ENCODE measurements at regions not wholly inside any gene's neighbourhood (a gene's known extent, or its start where the extent isn't known, plus 50 kb on each side); places are given as distances from the start of the nearest gene placed in this dataset.

DNA sequence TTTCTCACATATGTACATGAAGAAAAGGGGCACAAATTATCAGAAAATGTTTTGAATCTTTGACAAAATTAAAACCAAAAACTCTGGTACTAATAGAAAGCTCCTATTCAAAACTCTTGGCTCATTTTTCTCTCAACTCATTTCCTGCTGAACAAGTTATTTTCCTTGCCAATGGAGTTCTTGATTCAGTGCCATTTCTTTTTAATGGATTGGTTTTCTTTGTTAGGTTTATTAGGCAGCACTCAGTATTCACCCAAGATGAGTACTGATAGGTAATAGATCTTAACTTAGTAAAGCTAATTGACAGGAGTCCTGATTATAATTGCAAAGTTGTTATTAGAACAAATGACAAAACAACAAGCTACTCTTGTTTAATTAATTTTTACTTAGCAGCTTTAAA, 279.4 kb upstream of the PDGFD start:
- H3K36me3 ChIP-seq (ENCODE audit: low read length): no peaks in the 10 kb centered on the region
- H3K4me3 ChIP-seq (ENCODE audit: insufficient read depth, low read length, poor library complexity, severe bottlenecking): no peak overlapping the region
- no peaks in the 10 kb centered on the region; the same call in 1 of the 2 replicates for H4K20me1 ChIP-seq (ENCODE audit: low read depth, low read length)
- no peak overlapping the region for H3K27ac ChIP-seq (ENCODE audit: low read depth, low read length)
- TF ChIP-seq CTCF (IDR thresholded peaks at IDR 0.05; ENCODE audit: insufficient read depth, low read length, poor library complexity, severe bottlenecking) (no peak), EZH2phosphoT487 (conservative IDR thresholded peaks at IDR 0.05; ENCODE audit: low read length) (no peak)
- H3K79me2 ChIP-seq (ENCODE audit: insufficient read depth, low read length): no peaks in the 10 kb centered on the region
- no peak overlapping the region for H3K4me2 ChIP-seq (ENCODE audit: low read depth, low read length, poor library complexity, severe bottlenecking)
- H3F3A ChIP-seq (ENCODE audit: insufficient read depth): no peaks in the 10 kb centered on the region
- H3K9me2 ChIP-seq (replicated peaks; ENCODE audit: insufficient read depth, low read length): no peaks in the 10 kb centered on the region
- H3K9ac ChIP-seq (ENCODE audit: low read length): no peak overlapping the region
- no peaks in the 10 kb centered on the region for H3K27me3 ChIP-seq (ENCODE audit: low read length)
- H2AFZ ChIP-seq (ENCODE audit: low read depth, low read length, severe bottlenecking): no peak overlapping the region
- no peaks in the 10 kb centered on the region for H3K9me3 ChIP-seq (ENCODE audit: insufficient read depth, low read length)

- H4K20me1 ChIP-seq (ENCODE audit: low read depth, low read length): no peaks in the 10 kb centered on the region; the same call in 1 of the 2 replicates
- no peaks in the 10 kb centered on the region for H3K9me3 ChIP-seq (ENCODE audit: insufficient read depth, low read length)
- no peak overlapping the region for H3K4me3 ChIP-seq (ENCODE audit: insufficient read depth, low read length, poor library complexity, severe bottlenecking)
- TF ChIP-seq CTCF (IDR thresholded peaks at IDR 0.05; ENCODE audit: insufficient read depth, low read length, poor library complexity, severe bottlenecking) (no peak), EZH2phosphoT487 (conservative IDR thresholded peaks at IDR 0.05; ENCODE audit: low read length) (no peak)
- no peaks in the 10 kb centered on the region for H3K9me2 ChIP-seq (replicated peaks; ENCODE audit: insufficient read depth, low read length)
- no peak overlapping the region for H3K4me2 ChIP-seq (ENCODE audit: low read depth, low read length, poor library complexity, severe bottlenecking)
- no peak overlapping the region for H2AFZ ChIP-seq (ENCODE audit: low read depth, low read length, severe bottlenecking)
- H3K36me3 ChIP-seq (ENCODE audit: low read length): no peaks in the 10 kb centered on the region
- H3K27me3 ChIP-seq (ENCODE audit: low read length): no peaks in the 10 kb centered on the region
- no peak overlapping the region for H3K27ac ChIP-seq (ENCODE audit: low read depth, low read length)
- no peak overlapping the region for H3K9ac ChIP-seq (ENCODE audit: low read length)
- H3K79me2 ChIP-seq (ENCODE audit: insufficient read depth, low read length): no peaks in the 10 kb centered on the region
- no peaks in the 10 kb centered on the region for H3F3A ChIP-seq (ENCODE audit: insufficient read depth)
These were observed 278.4 kb upstream of the PDGFD start for GRCh38 chr11:104442321-104442720.

- Histone ChIP-seq H3K27ac (ENCODE audit: low read depth, low read length) (no peak overlapping the region), H3K4me2 (ENCODE audit: low read depth, low read length, poor library complexity, severe bottlenecking) (no peak overlapping the region), H3K9me3 (ENCODE audit: insufficient read depth, low read length) (no peaks in the 10 kb centered on the region), H3K4me3 (ENCODE audit: insufficient read depth, low read length, poor library complexity, severe bottlenecking) (no peak overlapping the region), H2AFZ (ENCODE audit: low read depth, low read length, severe bottlenecking) (no peak overlapping the region), H3K27me3 (ENCODE audit: low read length) (no peaks in the 10 kb centered on the region), H4K20me1 (ENCODE audit: low read depth, low read length) (no peaks in the 10 kb centered on the region), H3K79me2 (ENCODE audit: insufficient read depth, low read length) (no peaks in the 10 kb centered on the region), H3K36me3 (ENCODE audit: low read length) (no peaks in the 10 kb centered on the region), H3F3A (ENCODE audit: insufficient read depth) (no peaks in the 10 kb centered on the region), H3K9ac (ENCODE audit: low read length) (no peak overlapping the region), H3K9me2 (replicated peaks; ENCODE audit: insufficient read depth, low read length) (no peaks in the 10 kb centered on the region)
- TF ChIP-seq CTCF (IDR thresholded peaks at IDR 0.05; ENCODE audit: insufficient read depth, low read length, poor library complexity, severe bottlenecking): no peak
- TF ChIP-seq EZH2phosphoT487 (conservative IDR thresholded peaks at IDR 0.05; ENCODE audit: low read length): no peak
These were observed 271.5 kb upstream of the PDGFD start for GRCh38 chr11:104435494-104435893.

Data from SU-DHL-6 (cell line).